CD4-positive, alpha-beta memory T cell (primary cell): ENCODE measurements at regions not wholly inside any gene's neighbourhood (a gene's known extent, or its start where the extent isn't known, plus 50 kb on each side); places are given as distances from the start of the nearest gene placed in this dataset.

ENCODE experiments used
- CTCF ChIA-PET: fragments of 350-600 bp; sonication (Branson Sonifier 250); formaldehyde crosslinking; loops from one replicate; lab custom pipeline; 2021; ENCODE audit warnings: inconsistent platforms; ENCODE audit not compliant: partially characterized antibody; lab: Charles Lee
- POLR2A ChIA-PET: fragments of 350-600 bp; sonication (Branson Sonifier 250); formaldehyde crosslinking; loops from one replicate; lab custom pipeline; 2021; ENCODE audit not compliant: partially characterized antibody; lab: Charles Lee
- DNase-seq, 5 donors: peaks; one replicate each; pipeline versions ENCODE4 v3.0.0 to v3.0.0-alpha.2; 2020 to 2022; ENCODE audit warnings: mixed read lengths in 1 of 5
- H3K27ac ChIP-seq: one replicate; pipeline ENCODE4 v1.7.0; 2013; ENCODE audit warnings: low read depth, low read length
- H3K27me3 ChIP-seq: 2 replicates; pipeline ENCODE4 v1.7.0; 2013; ENCODE audit warnings: mild to moderate bottlenecking, low read length, moderate library complexity; ENCODE audit not compliant: insufficient read depth
- H3K36me3 ChIP-seq: 2 replicates; pipeline ENCODE4 v1.7.0; 2013; ENCODE audit warnings: mild to moderate bottlenecking, low read length, moderate library complexity; ENCODE audit not compliant: insufficient read depth
- H3K4me1 ChIP-seq: 2 replicates; pipeline ENCODE4 v1.7.0; 2013; ENCODE audit warnings: mild to moderate bottlenecking, low read length, moderate library complexity; ENCODE audit not compliant: insufficient read depth
- H3K4me3 ChIP-seq, 2 donors: one replicate each; pipeline ENCODE4 v1.7.0; 2013; ENCODE audit warnings: low read length in 2 of 2, mild to moderate bottlenecking in 1 of 2
- H3K9me3 ChIP-seq, 2 donors: one replicate each; pipeline ENCODE4 v1.7.0; 2013; ENCODE audit warnings: low read length in 2 of 2, control low read depth in 1 of 2; ENCODE audit not compliant: control insufficient read depth in 1 of 2
- H3K27ac Mint-ChIP-seq, 7 donors: one replicate each; pipeline ENCODE4 v1.8.0; 2020 to 2021; ENCODE audit warnings: mixed read lengths in 7 of 7, mild to moderate bottlenecking in 6 of 7, inconsistent platforms in 3 of 7, moderate library complexity in 3 of 7
- H3K27me3 Mint-ChIP-seq, 2 donors: one replicate each; pipeline ENCODE4 v1.8.0; 2020 to 2021; ENCODE audit warnings: mixed read lengths in 2 of 2
- H3K36me3 Mint-ChIP-seq, 2 donors: one replicate each; pipeline ENCODE4 v1.8.0; 2020 to 2021; ENCODE audit warnings: mixed read lengths in 2 of 2, inconsistent platforms in 1 of 2, mild to moderate bottlenecking in 1 of 2
- H3K4me1 Mint-ChIP-seq, 4 donors: one replicate each; pipeline ENCODE4 v1.8.0; 2020 to 2021; ENCODE audit warnings: mixed read lengths in 4 of 4, mild to moderate bottlenecking in 1 of 4
- H3K4me3 Mint-ChIP-seq, 8 donors: one replicate each; pipeline ENCODE4 v1.8.0; 2020 to 2021; ENCODE audit warnings: mixed read lengths in 8 of 8, mild to moderate bottlenecking in 7 of 8, moderate library complexity in 6 of 8, inconsistent platforms in 3 of 8
- H3K9me3 Mint-ChIP-seq, 8 donors: one replicate each; pipeline ENCODE4 v1.8.0; 2020 to 2021; ENCODE audit warnings: mixed read lengths in 8 of 8, mild to moderate bottlenecking in 5 of 8, inconsistent platforms in 3 of 8, moderate library complexity in 1 of 8
- intact Hi-C: fragments of 100-400 bp; cut with micrococcal nuclease; formaldehyde crosslinking; loops from one replicate; pipeline ENCODE4 v1.15.1; 2023

DNA sequence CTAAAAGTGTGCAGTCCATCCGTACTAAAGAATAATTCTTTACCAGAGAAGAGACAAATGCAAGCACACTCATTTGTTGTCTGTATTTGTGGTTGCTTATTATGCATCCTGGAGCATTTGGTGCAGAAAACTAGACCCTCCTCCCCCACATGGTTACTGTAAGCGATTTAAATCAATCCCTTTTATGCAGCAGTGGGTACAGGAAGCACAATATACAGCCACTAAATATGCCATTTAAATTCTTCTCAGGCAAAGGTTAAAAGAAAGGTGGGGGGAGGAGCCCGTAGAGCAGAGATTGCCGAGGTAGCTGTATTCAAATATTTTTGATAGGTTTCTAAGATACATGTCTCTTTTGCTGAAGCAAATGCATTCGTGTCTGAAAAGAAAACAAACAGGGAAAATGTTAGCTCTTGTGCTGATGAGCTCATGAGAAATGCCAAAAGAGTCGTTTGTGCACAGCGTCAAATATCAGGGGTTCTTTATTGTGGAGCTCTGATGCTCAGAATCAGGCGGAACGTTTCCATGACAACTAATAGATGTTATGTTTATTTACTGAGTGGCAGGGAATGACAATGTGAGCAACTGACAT, 131.3 kb upstream of the NPVF start:
- no peaks in the 10 kb centered on the region for H3K27me3 ChIP-seq
- no peak for DNase-seq
- H3K4me3 ChIP-seq = no peak overlapping the region
- H3K36me3 ChIP-seq = no peaks in the 10 kb centered on the region
- POLR2A ChIA-PET = no interaction called here
- no peak overlapping the region for H3K4me3 Mint-ChIP-seq
- intact Hi-C loops = no loop called here
- H3K36me3 Mint-ChIP-seq = no peaks in the 10 kb centered on the region
- CTCF ChIA-PET = no interaction called here
- peaks cover 1 to 2% of the 10 kb centered on the region in 2 donors for H3K27me3 Mint-ChIP-seq
- H3K9me3 ChIP-seq = no peaks in the 10 kb centered on the region
- no peak overlapping the region for H3K27ac Mint-ChIP-seq
- H3K4me1 ChIP-seq = no peaks in the 10 kb centered on the region
- H3K4me1 Mint-ChIP-seq = peaks cover 0 to 4% (median 1%) of the 10 kb centered on the region in 4 donors
- peaks cover 0 to 2% (median 0%) of the 10 kb centered on the region in 8 donors for H3K9me3 Mint-ChIP-seq
- no peak overlapping the region for H3K27ac ChIP-seq

DNA sequence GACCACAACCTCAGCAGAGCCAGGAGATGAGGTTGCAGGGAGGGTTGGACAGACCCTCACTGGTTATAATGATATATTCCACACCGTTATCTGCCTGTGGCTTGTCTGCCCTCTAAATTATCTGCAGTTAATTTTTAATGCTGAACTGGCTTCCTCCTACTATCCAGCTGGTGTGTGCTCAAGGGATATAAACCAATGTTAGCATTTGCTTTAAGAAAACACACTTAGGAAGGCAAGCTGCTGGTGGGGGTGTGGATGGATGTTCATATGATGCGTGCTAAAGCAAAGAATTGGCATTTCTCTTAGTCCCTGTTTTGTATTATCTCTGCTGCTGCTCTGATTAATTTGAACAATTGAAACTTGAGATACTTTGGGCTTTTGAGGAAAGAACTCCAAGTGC, 132.2 kb upstream of the NPVF start:
- intact Hi-C loops = no loop called here
- peaks cover 1 to 2% of the 10 kb centered on the region in 2 donors for H3K27me3 Mint-ChIP-seq
- Histone ChIP-seq H3K27me3 (no peaks in the 10 kb centered on the region), H3K4me1 (no peaks in the 10 kb centered on the region), H3K4me3 (no peak overlapping the region), H3K27ac (no peak overlapping the region), H3K36me3 (no peaks in the 10 kb centered on the region), H3K9me3 (no peaks in the 10 kb centered on the region)
- DNase-seq = no peak
- no peak overlapping the region for H3K27ac Mint-ChIP-seq
- H3K4me1 Mint-ChIP-seq = peaks cover 0 to 4% (median 1%) of the 10 kb centered on the region in 4 donors
- peaks cover 0 to 2% (median 0%) of the 10 kb centered on the region in 8 donors for H3K9me3 Mint-ChIP-seq
- ChIA-PET CTCF (no interaction called here), POLR2A (no interaction called here)
- H3K4me3 Mint-ChIP-seq = no peak overlapping the region
- H3K36me3 Mint-ChIP-seq = no peaks in the 10 kb centered on the region

GRCh38 chr7:25361387-25361786, 133.1 kb upstream of the NPVF start:
- H3K27me3 ChIP-seq = no peaks in the 10 kb centered on the region
- no peaks in the 10 kb centered on the region for H3K4me1 ChIP-seq
- no peaks in the 10 kb centered on the region for H3K36me3 ChIP-seq
- H3K9me3 Mint-ChIP-seq = peaks cover 0 to 2% (median 0%) of the 10 kb centered on the region in 8 donors
- H3K4me1 Mint-ChIP-seq = peaks cover 0 to 4% (median 1%) of the 10 kb centered on the region in 4 donors
- CTCF ChIA-PET = no interaction called here
- no peaks in the 10 kb centered on the region for H3K36me3 Mint-ChIP-seq
- no peak overlapping the region for H3K4me3 ChIP-seq
- H3K27ac Mint-ChIP-seq = no peak overlapping the region
- POLR2A ChIA-PET = no interaction called here
- H3K9me3 ChIP-seq = no peaks in the 10 kb centered on the region
- DNase-seq = no peak
- no peak overlapping the region for H3K27ac ChIP-seq
- intact Hi-C loops = no loop called here
- H3K27me3 Mint-ChIP-seq = peaks cover 1 to 2% of the 10 kb centered on the region in 2 donors
- no peak overlapping the region for H3K4me3 Mint-ChIP-seq

- Histone ChIP-seq H3K9me3 (no peaks in the 10 kb centered on the region), H3K27ac (no peak overlapping the region), H3K4me3 (no peak overlapping the region), H3K27me3 (no peaks in the 10 kb centered on the region), H3K36me3 (no peaks in the 10 kb centered on the region), H3K4me1 (no peaks in the 10 kb centered on the region)
- H3K27me3 Mint-ChIP-seq = peaks cover 1 to 2% of the 10 kb centered on the region in 2 donors
- no peak overlapping the region for H3K27ac Mint-ChIP-seq
- intact Hi-C loops = no loop called here
- no peak for DNase-seq
- ChIA-PET CTCF (no interaction called here), POLR2A (no interaction called here)
- H3K4me3 Mint-ChIP-seq = no peak overlapping the region
- peaks cover 0 to 2% (median 0%) of the 10 kb centered on the region in 8 donors for H3K9me3 Mint-ChIP-seq
- peaks cover 0 to 4% (median 1%) of the 10 kb centered on the region in 4 donors for H3K4me1 Mint-ChIP-seq
- no peaks in the 10 kb centered on the region for H3K36me3 Mint-ChIP-seq
Measured at GRCh38 chr7:25361863-25362262, 133.6 kb upstream of the NPVF start.

GRCh38 chr7:25368599-25369201, 140.4 kb upstream of the NPVF start:
- Mint-ChIP-seq H3K27me3 (peaks cover 9 to 13% of the 10 kb centered on the region in 2 donors), H3K9me3 (peaks cover 0 to 25% (median 13%) of the 10 kb centered on the region in 8 donors), H3K4me1 (no peaks in the 10 kb centered on the region), H3K4me3 (no peak overlapping the region), H3K36me3 (peaks cover 0 to 6% of the 10 kb centered on the region in 2 donors), H3K27ac (no peak overlapping the region)
- Histone ChIP-seq H3K4me3 (no peak overlapping the region), H3K4me1 (no peaks in the 10 kb centered on the region), H3K36me3 (no peaks in the 10 kb centered on the region), H3K9me3 (no peaks in the 10 kb centered on the region), H3K27me3 (no peaks in the 10 kb centered on the region), H3K27ac (no peak overlapping the region)
- no peak for DNase-seq
- intact Hi-C loops = no loop called here
- POLR2A ChIA-PET = no interaction called here
- CTCF ChIA-PET = no interaction called here

GRCh38 chr7:25369786-25370185, 141.5 kb upstream of the NPVF start:
- H3K27ac ChIP-seq = no peak overlapping the region
- Mint-ChIP-seq H3K27me3 (peaks cover 9 to 13% of the 10 kb centered on the region in 2 donors), H3K4me1 (no peaks in the 10 kb centered on the region), H3K27ac (no peak overlapping the region), H3K36me3 (peaks cover 0 to 6% of the 10 kb centered on the region in 2 donors), H3K9me3 (peaks cover 0 to 25% (median 13%) of the 10 kb centered on the region in 8 donors), H3K4me3 (no peak overlapping the region)
- no peaks in the 10 kb centered on the region for H3K36me3 ChIP-seq
- no peaks in the 10 kb centered on the region for H3K9me3 ChIP-seq
- no peaks in the 10 kb centered on the region for H3K4me1 ChIP-seq
- no peak for DNase-seq
- no peaks in the 10 kb centered on the region for H3K27me3 ChIP-seq
- ChIA-PET POLR2A (no interaction called here), CTCF (no interaction called here)
- intact Hi-C loops = no loop called here
- H3K4me3 ChIP-seq = no peak overlapping the region

- Mint-ChIP-seq H3K36me3 (peaks cover 0 to 6% of the 10 kb centered on the region in 2 donors), H3K27ac (no peak overlapping the region), H3K9me3 (peaks cover 0 to 25% (median 13%) of the 10 kb centered on the region in 8 donors), H3K4me3 (no peak overlapping the region), H3K4me1 (no peaks in the 10 kb centered on the region), H3K27me3 (peaks cover 9 to 13% of the 10 kb centered on the region in 2 donors)
- Histone ChIP-seq H3K36me3 (no peaks in the 10 kb centered on the region), H3K27me3 (no peaks in the 10 kb centered on the region), H3K27ac (no peak overlapping the region), H3K4me3 (no peak overlapping the region), H3K9me3 (no peaks in the 10 kb centered on the region), H3K4me1 (no peaks in the 10 kb centered on the region)
- ChIA-PET CTCF (no interaction called here), POLR2A (no interaction called here)
- intact Hi-C loops = no loop called here
- DNase-seq = no peak
Measured at GRCh38 chr7:25371972-25372371, 143.7 kb upstream of the NPVF start.
